Uterus (tissue), 3 donors: ENCODE measurements at regions not wholly inside any gene's neighbourhood (a gene's known extent, or its start where the extent isn't known, plus 50 kb on each side); places are given as distances from the start of the nearest gene placed in this dataset.
"Not testable (repeated sequence)": the region's sequence is repeated elsewhere in the genome, so short reads cannot be mapped to it uniquely, and the experiment has no call there.

Experiments
- DNase-seq, 2 donors: peaks; one replicate each; pipeline ENCODE4 v3.0.0-alpha.2; 2019 to 2020
- H3K27ac ChIP-seq, 2 donors: fragments of 200-600 bp; sonication (generic); 1 replicate in 1 of 2; 2 replicates in 1 of 2; pipeline ENCODE4 v1.5.1; 2016 to 2018
- H3K27me3 ChIP-seq, 2 donors: fragments of 200-600 bp; sonication (generic); one replicate each; pipeline ENCODE4 v1.5.1; 2018 to 2019; ENCODE audit warnings: control low read depth in 1 of 2
- H3K36me3 ChIP-seq, 2 donors: fragments of 200-600 bp; sonication (generic); one replicate each; pipeline ENCODE4 v1.5.1; 2019; ENCODE audit warnings: control low read depth in 1 of 2
- H3K4me1 ChIP-seq, 2 donors: fragments of 200-600 bp; sonication (generic); one replicate each; pipeline ENCODE4 v1.5.1; 2018 to 2019; ENCODE audit warnings: control low read depth in 1 of 2
- H3K4me3 ChIP-seq, 2 donors: fragments of 200-600 bp; sonication (generic); 1 replicate in 1 of 2; 2 replicates in 1 of 2; pipeline ENCODE4 v1.5.1; 2018 to 2019; ENCODE audit warnings: mild to moderate bottlenecking in 1 of 2
- H3K9me3 ChIP-seq, 2 donors: fragments of 200-600 bp; sonication (generic); one replicate each; pipeline ENCODE4 v1.5.1; 2019; ENCODE audit warnings: control low read depth in 1 of 2
- CTCF ChIP-seq, 4 experiments: fragments of 200-600 bp in 2 of 4; fragments of 450-650 bp in 2 of 4; sonication (generic) in 2 of 4; IDR thresholded peaks; one replicate each; pipeline ENCODE4 v1.5.1; 2016 to 2019; ENCODE audit warnings: antibody characterized with exemption in 4 of 4, mild to moderate bottlenecking in 2 of 4, moderate library complexity in 1 of 4
- POLR2A ChIP-seq, 2 donors: fragments of 450-650 bp; IDR thresholded peaks; one replicate each; pipeline ENCODE4 v1.6.1; 2016; ENCODE audit warnings: antibody characterized with exemption in 2 of 2, mild to moderate bottlenecking in 1 of 2, moderate library complexity in 1 of 2
- intact Hi-C: fragments of 100-400 bp; cut with DNase I; formaldehyde crosslinking; loops from one replicate; pipeline ENCODE4 v1.15.1; 2023; ENCODE audit warnings: low total_unique reads
- donor health status: DM: yes; HTN: yes; CAD: no.

DNA sequence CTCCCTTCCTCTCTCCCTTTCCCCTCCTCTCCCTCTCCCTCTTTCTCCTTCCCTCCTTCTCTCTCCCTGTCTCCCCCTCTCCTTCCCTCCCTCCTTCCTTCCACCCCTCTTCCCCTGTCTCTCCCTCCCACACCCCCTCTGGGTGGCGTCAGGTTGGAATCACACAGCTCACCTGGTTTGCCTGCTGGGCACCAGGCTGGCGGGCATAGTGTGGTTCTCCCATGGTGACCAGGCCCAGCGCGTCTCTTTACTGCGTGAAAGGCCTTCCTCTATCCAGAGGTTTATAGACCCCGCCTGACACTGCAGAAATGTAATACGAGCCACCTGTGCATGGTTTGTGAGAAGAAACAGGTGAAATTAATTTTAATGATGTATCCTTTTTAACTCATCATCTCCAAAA, 76.2 kb downstream of the MRPL36 start:
- intact Hi-C loops = no loop called here
- Histone ChIP-seq H3K4me3 (no peak overlapping the region), H3K9me3 (peaks cover 0 to 3% of the 10 kb centered on the region in 2 donors), H3K27me3 (no peaks in the 10 kb centered on the region), H3K36me3 (no peaks in the 10 kb centered on the region), H3K4me1 (no peaks in the 10 kb centered on the region), H3K27ac (no peak overlapping the region)
- TF ChIP-seq CTCF (IDR thresholded peaks at IDR 0.05) = no peak
- no peak for TF ChIP-seq POLR2A (IDR thresholded peaks at IDR 0.05)
- no peak for DNase-seq

GRCh38 chr5:1722877-1723276, 76.8 kb downstream of the MRPL36 start:
- no peak for DNase-seq
- peaks cover 0 to 3% of the 10 kb centered on the region in 2 donors for H3K9me3 ChIP-seq
- intact Hi-C loops = no loop called here
- H3K36me3 ChIP-seq = no peaks in the 10 kb centered on the region
- TF ChIP-seq POLR2A (IDR thresholded peaks at IDR 0.05) = no peak
- H3K27me3 ChIP-seq = no peaks in the 10 kb centered on the region
- H3K4me1 ChIP-seq = no peaks in the 10 kb centered on the region
- H3K4me3 ChIP-seq = no peak overlapping the region
- no peak overlapping the region for H3K27ac ChIP-seq

DNA sequence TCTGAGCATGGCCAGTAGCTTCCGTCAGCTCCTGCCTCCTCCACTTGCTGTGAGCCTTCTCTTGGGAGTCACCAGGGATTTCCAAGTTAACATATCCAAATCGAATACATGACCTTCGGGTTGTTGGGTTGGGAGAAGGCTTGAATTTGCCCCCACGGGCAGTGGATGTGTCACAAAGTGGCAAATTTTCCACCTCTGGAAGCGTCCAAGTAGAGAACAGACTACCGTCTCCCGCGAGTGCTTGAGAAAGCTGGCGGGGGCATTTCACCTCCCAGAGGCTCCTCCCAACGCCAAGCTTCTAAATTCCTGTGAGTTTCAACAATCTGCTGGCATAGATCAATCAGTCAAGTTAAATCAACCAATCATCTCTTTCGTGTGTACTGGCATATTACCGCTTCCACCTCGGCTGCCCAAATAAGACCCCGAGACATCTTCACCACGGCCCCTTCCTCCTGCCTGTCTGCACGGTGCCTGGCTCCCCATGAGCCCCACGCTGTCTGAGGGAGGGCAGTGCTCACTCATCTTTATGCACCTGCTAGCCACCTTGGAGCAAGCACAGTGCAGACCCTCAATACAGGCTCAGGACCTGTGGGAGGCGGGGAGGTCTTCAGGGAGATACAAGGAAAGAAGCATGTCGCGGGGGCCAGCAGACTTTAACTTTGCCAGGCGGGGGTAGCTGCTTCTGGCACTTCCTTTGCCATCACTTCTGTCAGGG, 79.1 kb downstream of the MRPL36 start:
- DNase-seq = no peak
- intact Hi-C loops = no loop called here
- Histone ChIP-seq H3K36me3 (no peaks in the 10 kb centered on the region), H3K9me3 (peaks cover 0 to 3% of the 10 kb centered on the region in 2 donors), H3K27ac (no peak overlapping the region), H3K4me1 (no peaks in the 10 kb centered on the region), H3K4me3 (no peak overlapping the region), H3K27me3 (no peaks in the 10 kb centered on the region)
- no peak for TF ChIP-seq CTCF (IDR thresholded peaks at IDR 0.05)
- no peak for TF ChIP-seq POLR2A (IDR thresholded peaks at IDR 0.05)

DNA sequence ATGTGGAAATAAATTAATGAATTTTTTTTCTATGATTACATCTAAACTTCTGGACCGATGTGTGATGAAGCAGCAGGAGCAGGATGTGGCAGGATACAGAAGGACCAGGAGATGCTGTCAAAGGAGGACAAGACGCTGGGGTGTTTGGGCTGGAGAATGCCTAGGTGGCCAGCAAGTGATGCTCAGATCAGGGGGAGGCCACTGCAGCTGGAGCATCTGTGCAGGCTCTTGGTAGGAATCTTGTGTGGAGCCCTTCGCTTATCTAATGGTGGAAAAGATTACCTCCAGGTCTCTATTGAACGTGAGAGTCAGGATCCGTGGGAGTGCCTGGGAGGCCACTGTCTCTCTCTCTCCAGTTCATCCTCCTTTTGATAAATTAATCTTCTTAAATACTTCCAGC, 79.8 kb downstream of the MRPL36 start:
- peaks cover 0 to 3% of the 10 kb centered on the region in 2 donors for H3K9me3 ChIP-seq
- no peak overlapping the region for H3K4me3 ChIP-seq
- no peak for TF ChIP-seq POLR2A (IDR thresholded peaks at IDR 0.05)
- no peak for TF ChIP-seq CTCF (IDR thresholded peaks at IDR 0.05)
- intact Hi-C loops = no loop called here
- no peak overlapping the region for H3K27ac ChIP-seq
- no peaks in the 10 kb centered on the region for H3K27me3 ChIP-seq
- no peaks in the 10 kb centered on the region for H3K36me3 ChIP-seq
- no peaks in the 10 kb centered on the region for H3K4me1 ChIP-seq
- DNase-seq = no peak

DNA sequence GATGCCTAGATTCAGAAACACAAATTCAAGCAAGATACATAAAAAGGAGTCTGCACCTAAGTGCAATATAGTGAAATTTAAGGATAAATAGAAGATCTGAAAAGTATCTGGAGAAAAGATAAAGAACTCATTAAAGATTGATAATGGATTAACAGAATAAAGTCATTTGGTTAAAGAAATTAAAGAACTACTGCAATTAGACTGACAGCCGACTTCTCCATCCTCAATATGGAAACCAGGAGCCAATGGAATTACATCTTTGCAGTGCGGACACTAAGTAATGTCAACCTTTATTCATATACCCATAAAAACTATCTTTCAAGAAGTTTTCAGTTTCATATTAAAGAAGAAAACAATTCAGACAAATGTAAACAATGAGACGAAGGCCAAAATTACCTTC, 81.0 kb downstream of the MRPL36 start:
- Histone ChIP-seq H3K36me3 (no peaks in the 10 kb centered on the region), H3K27ac (no peak overlapping the region), H3K4me1 (no peaks in the 10 kb centered on the region), H3K9me3 (peaks cover 0 to 3% of the 10 kb centered on the region in 2 donors), H3K27me3 (no peaks in the 10 kb centered on the region), H3K4me3 (no peak overlapping the region)
- TF ChIP-seq CTCF (IDR thresholded peaks at IDR 0.05) (no peak), POLR2A (IDR thresholded peaks at IDR 0.05) (no peak)
- intact Hi-C loops = no loop called here
- no peak for DNase-seq

DNA sequence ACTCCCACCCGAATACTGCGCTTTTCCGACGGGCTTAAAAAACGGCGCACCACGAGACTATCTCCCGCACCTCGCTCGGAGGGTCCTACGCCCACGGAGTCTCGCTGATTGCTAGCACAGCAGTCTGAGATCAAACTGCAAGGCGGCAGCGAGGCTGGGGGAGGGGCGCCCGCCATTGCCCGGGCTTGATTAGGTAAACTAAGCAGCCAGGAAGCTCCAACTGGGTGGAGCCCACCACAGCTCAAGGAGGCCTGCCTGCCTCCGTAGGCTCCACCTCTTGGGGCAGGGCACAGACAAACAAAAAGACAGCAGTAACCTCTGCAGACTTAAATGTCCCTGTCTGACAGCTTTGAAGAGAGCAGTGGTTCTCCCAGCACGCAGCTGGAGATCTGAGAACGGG, 89.5 kb downstream of the MRPL36 start:
- H3K27ac ChIP-seq, H3K36me3 ChIP-seq, H3K4me3 ChIP-seq, DNase-seq, H3K27me3 ChIP-seq, H3K4me1 ChIP-seq, intact Hi-C loops, H3K9me3 ChIP-seq: not testable (repeated sequence)
